Upper lobe of right lung (tissue), 1 donor: ENCODE measurements at regions not wholly inside any gene's neighbourhood (a gene's known extent, or its start where the extent isn't known, plus 50 kb on each side); places are given as distances from the start of the nearest gene placed in this dataset.

Experiments used
- ATAC-seq: fragments of 200-7000 bp; cut with Tn5 transposase; one replicate; pipeline ENCODE4 v1.9.1; 2020; ENCODE audit warnings: mild to moderate bottlenecking, moderate library complexity
- DNase-seq: peaks from one replicate; pipeline ENCODE4 v3.0.0-alpha.2; 2020
- H3K27ac ChIP-seq: fragments of 200-600 bp; one replicate; pipeline ENCODE4 v1.8.0; 2022
- H3K27me3 ChIP-seq: fragments of 200-600 bp; one replicate; pipeline ENCODE4 v1.8.0; 2022; ENCODE audit warnings: mild to moderate bottlenecking
- H3K36me3 ChIP-seq: fragments of 200-600 bp; one replicate; pipeline ENCODE4 v1.8.0; 2022
- H3K4me1 ChIP-seq: fragments of 200-600 bp; one replicate; pipeline ENCODE4 v1.8.0; 2022
- H3K4me3 ChIP-seq: fragments of 200-600 bp; one replicate; pipeline ENCODE4 v1.8.0; 2022; ENCODE audit warnings: mild to moderate bottlenecking
- H3K9me3 ChIP-seq: fragments of 200-600 bp; one replicate; pipeline ENCODE4 v1.8.0; 2022
- intact Hi-C: fragments of 100-400 bp; cut with DNase I; formaldehyde crosslinking; loops from one replicate; pipeline ENCODE4 v1.11.0; 2022
- TF ChIP-seq, protein P1 (sequence below): fragments of 200-600 bp; IDR thresholded peaks from one replicate; pipeline ENCODE4 v1.8.0; 2022; ENCODE audit warnings: antibody characterized with exemption
- donor health status: DM: no; HTN: yes; CAD: no; lungs with severe emphysema.

DNA sequence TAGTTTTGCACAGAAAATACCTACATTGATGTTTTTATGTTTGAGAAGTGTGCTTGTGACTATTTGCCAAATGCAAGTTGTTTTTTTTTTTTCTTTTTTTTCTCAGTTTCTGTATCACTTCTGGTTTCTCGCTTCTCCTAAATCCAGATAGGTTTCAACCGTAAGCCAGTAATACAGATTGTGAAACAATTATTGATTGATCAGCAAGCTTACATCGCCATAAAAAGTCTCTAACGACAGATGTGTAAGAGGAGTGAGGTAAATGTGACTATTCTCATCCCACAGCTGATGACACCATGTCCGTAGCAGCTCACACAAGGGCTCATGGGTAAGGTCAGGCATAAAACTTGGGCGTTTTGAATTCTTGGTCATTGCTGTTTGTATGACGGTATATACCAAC lies 202.8 kb upstream of the AKR1E2 start:
- DNase-seq (no peak), ATAC-seq (no peak)
- intact Hi-C loops, result no loop called here
- Histone ChIP-seq H3K36me3 (no peaks in the 10 kb centered on the region), H3K4me3 (no peak overlapping the region), H3K9me3 (no peaks in the 10 kb centered on the region), H3K27me3 (no peaks in the 10 kb centered on the region), H3K4me1 (no peaks in the 10 kb centered on the region), H3K27ac (no peak overlapping the region)
- TF ChIP-seq, protein P1, sequence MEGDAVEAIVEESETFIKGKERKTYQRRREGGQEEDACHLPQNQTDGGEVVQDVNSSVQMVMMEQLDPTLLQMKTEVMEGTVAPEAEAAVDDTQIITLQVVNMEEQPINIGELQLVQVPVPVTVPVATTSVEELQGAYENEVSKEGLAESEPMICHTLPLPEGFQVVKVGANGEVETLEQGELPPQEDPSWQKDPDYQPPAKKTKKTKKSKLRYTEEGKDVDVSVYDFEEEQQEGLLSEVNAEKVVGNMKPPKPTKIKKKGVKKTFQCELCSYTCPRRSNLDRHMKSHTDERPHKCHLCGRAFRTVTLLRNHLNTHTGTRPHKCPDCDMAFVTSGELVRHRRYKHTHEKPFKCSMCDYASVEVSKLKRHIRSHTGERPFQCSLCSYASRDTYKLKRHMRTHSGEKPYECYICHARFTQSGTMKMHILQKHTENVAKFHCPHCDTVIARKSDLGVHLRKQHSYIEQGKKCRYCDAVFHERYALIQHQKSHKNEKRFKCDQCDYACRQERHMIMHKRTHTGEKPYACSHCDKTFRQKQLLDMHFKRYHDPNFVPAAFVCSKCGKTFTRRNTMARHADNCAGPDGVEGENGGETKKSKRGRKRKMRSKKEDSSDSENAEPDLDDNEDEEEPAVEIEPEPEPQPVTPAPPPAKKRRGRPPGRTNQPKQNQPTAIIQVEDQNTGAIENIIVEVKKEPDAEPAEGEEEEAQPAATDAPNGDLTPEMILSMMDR, result no peak

DNA sequence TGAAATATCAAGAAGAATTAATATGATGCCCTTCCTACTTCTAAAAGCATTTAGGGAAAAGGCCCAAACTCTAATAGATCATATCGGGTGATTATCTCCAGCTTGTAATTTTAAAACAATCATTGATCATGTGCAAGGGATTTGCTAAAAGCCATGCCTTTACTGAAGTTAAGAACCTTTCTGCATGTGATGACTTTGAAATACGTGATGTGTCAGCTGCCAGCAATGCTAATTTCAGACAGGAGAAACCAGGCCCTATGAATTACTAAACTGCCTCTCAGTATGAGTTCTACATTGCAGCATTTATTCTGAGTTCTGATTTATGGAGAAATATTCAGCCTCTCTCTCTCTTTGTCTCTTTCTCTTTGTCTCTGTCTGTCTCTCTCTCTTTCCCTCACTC lies 203.6 kb upstream of the AKR1E2 start:
- H3K36me3 ChIP-seq, result no peaks in the 10 kb centered on the region
- H3K27me3 ChIP-seq, result no peaks in the 10 kb centered on the region
- H3K9me3 ChIP-seq, result no peaks in the 10 kb centered on the region
- H3K4me1 ChIP-seq, result no peaks in the 10 kb centered on the region
- TF ChIP-seq, protein P1, result no peak
- no peak overlapping the region for H3K4me3 ChIP-seq
- H3K27ac ChIP-seq, result no peak overlapping the region
- intact Hi-C loops, result no loop called here
- DNase-seq (no peak), ATAC-seq (no peak)

- TF ChIP-seq, protein P1, result no peak
- Histone ChIP-seq H3K36me3 (no peaks in the 10 kb centered on the region), H3K9me3 (no peaks in the 10 kb centered on the region), H3K4me3 (no peak overlapping the region), H3K4me1 (no peaks in the 10 kb centered on the region), H3K27me3 (no peaks in the 10 kb centered on the region), H3K27ac (no peak overlapping the region)
- intact Hi-C loops, result no loop called here
- ATAC-seq, result no peak
- DNase-seq, result no peak
Observed at GRCh38 chr10:4617589-4617988, 208.4 kb upstream of the AKR1E2 start.

- H3K9me3 ChIP-seq, result no peaks in the 10 kb centered on the region
- H3K4me1 ChIP-seq, result no peaks in the 10 kb centered on the region
- DNase-seq (no peak), ATAC-seq (no peak)
- H3K36me3 ChIP-seq, result no peaks in the 10 kb centered on the region
- TF ChIP-seq, protein P1, result no peak
- no peak overlapping the region for H3K27ac ChIP-seq
- intact Hi-C loops, result no loop called here
- H3K4me3 ChIP-seq, result no peak overlapping the region
- no peaks in the 10 kb centered on the region for H3K27me3 ChIP-seq
Observed at GRCh38 chr10:4615042-4615441, 211.0 kb upstream of the AKR1E2 start.

DNA sequence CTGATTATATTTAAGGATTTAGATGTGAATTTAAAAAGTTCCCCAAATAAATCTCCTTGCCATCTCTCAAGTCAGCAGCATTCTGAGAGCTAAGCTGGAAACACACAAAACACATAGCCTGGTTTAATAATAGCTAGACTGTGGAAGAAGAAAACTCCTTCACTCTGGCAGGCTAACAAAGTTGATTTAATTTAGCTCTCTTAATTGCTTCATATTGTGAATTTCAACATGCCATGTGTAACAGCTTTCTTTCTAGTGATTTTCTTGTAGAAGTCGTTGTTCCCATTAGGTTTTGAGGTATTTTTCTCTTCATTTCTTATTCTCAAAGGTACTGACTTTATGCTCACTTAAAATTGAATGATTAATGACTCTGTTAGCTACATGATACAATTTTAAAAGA lies 216.8 kb upstream of the AKR1E2 start:
- Histone ChIP-seq H3K27me3 (no peaks in the 10 kb centered on the region), H3K4me1 (no peaks in the 10 kb centered on the region), H3K4me3 (no peak overlapping the region), H3K36me3 (no peaks in the 10 kb centered on the region), H3K9me3 (no peaks in the 10 kb centered on the region), H3K27ac (no peak overlapping the region)
- intact Hi-C loops, result no loop called here
- ATAC-seq (no peak), DNase-seq (no peak)
- TF ChIP-seq, protein P1, result no peak

DNA sequence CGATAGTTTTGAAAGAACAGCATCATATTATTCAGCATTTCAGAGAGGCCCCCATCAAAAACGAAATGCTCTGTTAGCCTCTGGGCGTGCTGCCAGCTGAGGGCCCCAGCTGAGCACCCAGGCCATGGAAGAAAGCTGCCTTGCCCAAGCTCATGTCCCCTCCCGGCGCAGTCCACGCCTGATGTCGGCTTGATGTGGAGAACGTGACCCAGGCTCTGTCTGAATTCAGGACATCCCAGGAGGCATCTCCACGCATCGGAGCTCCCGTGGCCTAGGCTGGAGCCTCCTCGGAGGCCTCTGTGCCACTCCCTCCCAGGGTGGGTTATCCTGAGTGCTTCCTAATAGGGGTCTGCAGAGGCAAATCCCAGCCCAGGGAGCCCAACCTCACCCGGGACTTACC lies 218.3 kb upstream of the AKR1E2 start:
- ATAC-seq (no peak), DNase-seq (no peak)
- Histone ChIP-seq H3K36me3 (no peaks in the 10 kb centered on the region), H3K9me3 (no peaks in the 10 kb centered on the region), H3K27ac (no peak overlapping the region), H3K4me1 (no peaks in the 10 kb centered on the region), H3K27me3 (no peaks in the 10 kb centered on the region), H3K4me3 (no peak overlapping the region)
- TF ChIP-seq, protein P1, result no peak
- intact Hi-C loops, result no loop called here
